Kidney tubule cell (primary cell): ENCODE measurements at regions not wholly inside any gene's neighbourhood (a gene's known extent, or its start where the extent isn't known, plus 50 kb on each side); places are given as distances from the start of the nearest gene placed in this dataset.
"Not testable (repeated sequence)": the region's sequence is repeated elsewhere in the genome, so short reads cannot be mapped to it uniquely, and the experiment has no call there.

ENCODE experiments used
- DNase-seq: peaks from one replicate; pipeline ENCODE4 v3.0.0-alpha.2; 2018; ENCODE audit warnings: low spot score

DNA sequence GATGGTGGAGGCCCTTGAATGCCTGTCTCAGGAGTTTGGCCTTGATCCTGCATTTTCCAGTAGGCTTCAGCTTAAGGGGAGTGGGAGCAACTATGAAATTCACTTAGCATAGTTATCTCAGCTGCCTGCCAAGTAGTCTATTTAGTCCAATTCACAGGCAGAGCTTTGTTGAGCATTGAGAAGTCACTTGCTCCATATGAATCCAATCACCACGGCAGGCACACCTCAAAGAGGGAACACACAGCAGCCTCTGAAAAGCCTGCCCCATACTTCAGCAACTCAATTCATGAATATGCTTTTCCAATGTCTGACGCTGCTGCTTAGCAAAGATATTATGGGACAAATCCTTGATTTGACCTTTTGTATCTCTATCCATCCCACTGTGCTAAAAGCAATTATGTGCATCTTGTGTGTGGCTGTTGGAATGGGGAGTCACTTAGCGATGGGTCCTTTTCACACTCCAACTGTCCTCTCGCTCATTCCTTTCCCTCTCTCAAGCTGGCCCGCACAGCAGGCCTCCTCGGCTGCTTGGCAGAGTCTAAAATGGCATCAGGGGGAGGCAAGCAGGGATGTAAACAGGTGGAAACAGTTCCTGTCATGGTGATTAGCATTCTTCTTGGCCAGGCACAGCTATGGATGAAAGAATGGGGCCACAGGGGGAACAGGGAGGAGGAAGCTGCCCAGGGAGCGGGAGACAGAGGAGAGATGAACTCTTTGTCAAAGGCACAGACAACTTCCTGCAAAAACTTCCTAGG, 56.0 kb upstream of the LRPPRC start:
- DNase-seq = no peak

DNA sequence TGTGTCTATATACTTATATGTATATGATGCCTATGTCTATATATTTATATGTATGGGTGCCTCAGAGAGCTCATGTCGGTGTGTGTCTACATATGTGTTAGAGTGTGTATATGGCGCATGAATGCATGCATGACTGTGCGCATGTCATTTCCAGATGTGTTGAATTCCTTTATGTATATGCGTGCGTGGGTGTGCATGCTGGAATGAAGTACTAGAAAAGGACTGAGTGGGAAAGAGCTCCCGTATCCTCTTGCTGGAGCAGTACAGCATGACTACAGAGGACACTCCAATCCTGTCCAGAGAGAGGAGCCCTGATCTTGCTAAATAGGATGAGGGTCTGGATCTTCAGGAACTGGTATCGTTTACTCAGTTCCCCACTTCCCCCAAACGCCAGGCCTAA, 56.8 kb upstream of the LRPPRC start:
- DNase-seq = no peak

DNA sequence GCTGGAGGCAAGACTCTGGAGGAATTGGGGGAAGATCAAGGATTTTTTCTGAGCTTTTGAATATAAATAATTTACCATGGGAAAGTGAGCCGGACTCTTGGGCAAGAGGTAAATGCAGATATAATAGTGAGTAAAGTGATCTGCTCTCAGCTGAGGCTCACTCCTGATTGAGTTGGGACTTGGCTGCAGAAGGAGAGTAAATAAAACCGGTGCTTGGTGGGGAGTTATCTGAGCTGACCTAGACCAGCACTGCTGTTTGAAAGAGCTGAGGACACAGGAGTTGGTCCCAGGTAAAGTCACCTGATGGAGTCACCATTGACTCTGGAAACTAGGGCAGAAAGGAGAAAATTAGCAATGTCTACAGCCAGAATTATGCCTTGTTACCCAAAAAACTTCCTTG, 57.3 kb upstream of the LRPPRC start:
- no peak for DNase-seq

GRCh38 chr2:44053456-44053855, 57.7 kb upstream of the LRPPRC start:
- no peak for DNase-seq

GRCh38 chr2:44055229-44055628, 59.4 kb upstream of the LRPPRC start:
- DNase-seq = no peak

GRCh38 chr2:44055664-44056063, 59.9 kb upstream of the LRPPRC start:
- DNase-seq = no peak

DNA sequence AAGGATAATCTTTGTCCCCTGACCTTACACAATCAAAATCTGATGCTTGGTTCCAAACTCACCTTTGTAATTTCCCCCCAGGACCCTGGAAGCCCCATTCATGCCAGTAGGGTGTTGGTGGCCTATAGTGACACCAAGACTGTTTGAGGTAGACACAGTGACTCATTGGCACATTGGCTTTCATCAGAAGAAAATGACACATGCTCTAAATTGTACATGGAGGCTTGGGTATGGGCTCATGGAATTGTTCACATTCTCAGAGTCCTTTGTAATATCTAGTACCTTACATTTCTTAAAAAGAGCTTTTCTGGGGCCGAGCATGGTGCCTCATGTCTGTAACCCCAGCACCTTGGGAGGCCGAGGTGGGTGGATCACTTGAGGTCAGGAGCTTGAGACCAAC, 61.2 kb upstream of the LRPPRC start:
- DNase-seq = no peak

GRCh38 chr2:44060286-44060685, 64.5 kb upstream of the LRPPRC start:
- DNase-seq = not testable (repeated sequence)

DNA sequence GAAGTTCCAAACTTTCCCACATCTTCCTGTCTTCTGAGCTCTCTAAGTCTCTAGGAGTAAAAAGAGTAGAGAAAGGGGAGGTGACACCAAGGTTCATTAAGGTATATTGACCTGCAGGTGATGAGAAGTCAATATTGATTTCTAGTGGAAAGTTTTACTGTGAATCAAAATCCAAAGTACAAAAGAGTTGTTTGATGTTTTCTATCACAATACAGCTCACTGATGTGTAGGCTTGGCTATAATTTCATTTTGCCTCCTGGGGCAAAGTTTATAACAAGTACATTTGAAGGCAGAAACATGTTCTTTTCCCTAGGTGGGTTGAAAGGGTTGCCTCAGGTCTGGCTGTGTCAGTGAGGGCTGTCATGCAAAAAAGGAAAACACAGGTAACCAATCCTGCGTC, 65.2 kb upstream of the LRPPRC start:
- no peak for DNase-seq

DNA sequence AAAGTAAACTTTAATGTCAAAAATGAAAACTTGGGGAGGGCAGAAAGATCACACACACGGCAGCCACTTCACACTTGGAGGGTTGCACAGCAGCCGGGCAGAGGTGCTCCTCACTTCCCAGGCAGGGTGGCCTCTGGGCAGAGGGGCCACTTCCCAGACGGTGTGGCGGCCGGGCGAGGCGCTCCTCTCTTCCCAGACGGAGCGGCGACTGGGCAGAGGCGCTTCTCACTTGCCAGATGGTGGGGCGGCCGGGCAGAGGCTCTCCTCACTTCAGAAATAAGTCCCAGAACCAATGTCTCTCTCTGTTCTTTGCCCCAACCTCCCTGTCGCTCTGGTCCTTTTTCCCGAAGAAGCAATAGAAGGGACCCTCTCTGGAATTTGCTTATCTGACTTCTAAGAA, 65.7 kb upstream of the LRPPRC start:
- no peak for DNase-seq

- no peak for DNase-seq
Observed at GRCh38 chr2:44061876-44062275, 66.1 kb upstream of the LRPPRC start.

- no peak for DNase-seq
Observed at GRCh38 chr2:44063033-44063432, 67.2 kb upstream of the LRPPRC start.

GRCh38 chr2:44064281-44064680, 68.5 kb upstream of the LRPPRC start:
- DNase-seq = not testable (repeated sequence)

- DNase-seq = not testable (repeated sequence)
Observed at GRCh38 chr2:44067012-44067790, 71.4 kb upstream of the LRPPRC start.

- not testable (repeated sequence) for DNase-seq
Observed at GRCh38 chr2:44067791-44068181, 72.0 kb upstream of the LRPPRC start.

GRCh38 chr2:44071454-44072046, 75.8 kb upstream of the LRPPRC start:
- no peak for DNase-seq

DNA sequence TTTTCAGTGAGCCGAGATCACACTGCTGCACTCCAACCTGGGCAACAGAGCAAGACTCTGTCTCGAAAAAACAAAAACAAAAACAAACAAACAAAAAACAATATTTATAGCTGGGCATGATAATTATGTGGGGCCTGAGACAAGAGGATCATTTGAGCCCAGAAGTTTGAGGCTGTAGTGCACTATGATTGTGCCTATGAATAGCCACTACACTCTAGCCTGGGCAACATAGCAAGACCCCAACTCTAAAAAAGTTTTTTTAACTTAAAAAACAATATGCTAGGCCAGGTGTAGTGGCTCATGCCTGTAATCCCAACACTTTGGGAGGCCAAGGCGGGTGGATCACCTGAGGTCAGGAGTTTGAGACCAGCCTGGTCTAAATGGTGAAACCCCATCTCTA, 77.9 kb upstream of the LRPPRC start:
- not testable (repeated sequence) for DNase-seq

DNA sequence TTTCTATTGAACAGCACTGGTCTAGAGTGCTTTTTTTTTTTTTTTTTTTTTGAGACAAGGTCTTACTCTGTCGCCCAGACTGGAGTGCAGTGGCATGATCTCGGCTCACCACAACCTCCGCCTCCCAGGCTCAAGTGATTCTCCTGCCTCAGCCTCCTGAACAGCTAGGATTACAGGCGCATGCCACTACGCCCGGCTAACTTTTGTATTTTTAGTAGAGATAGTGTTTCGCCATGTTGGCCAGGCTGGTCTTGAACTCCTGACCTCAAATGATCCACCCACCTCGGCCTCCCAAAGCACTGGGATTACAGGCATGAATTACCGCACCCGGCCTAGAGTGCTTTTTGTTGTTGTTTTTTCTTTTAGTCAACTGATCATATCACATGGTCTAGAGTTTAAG, 79.0 kb upstream of the LRPPRC start:
- not testable (repeated sequence) for DNase-seq

DNA sequence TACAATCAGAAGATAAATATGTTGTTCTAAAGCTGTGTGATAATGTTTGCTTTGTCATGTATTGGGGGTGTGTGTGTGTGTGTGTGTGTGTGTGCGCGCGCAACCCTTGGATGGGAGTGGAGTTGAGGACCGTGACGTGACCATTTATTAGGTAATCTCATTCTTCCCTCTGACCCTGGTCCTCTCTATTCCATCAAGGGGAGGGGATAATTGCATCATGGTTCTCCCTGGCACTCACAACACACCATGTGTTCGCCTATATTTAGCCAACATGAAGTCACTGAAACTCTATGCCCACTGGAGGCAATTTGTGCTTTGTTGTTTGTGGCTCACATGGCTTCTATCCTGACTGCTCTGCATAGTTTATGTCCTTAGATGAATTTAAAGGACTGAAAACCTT, 79.8 kb upstream of the LRPPRC start:
- no peak for DNase-seq

DNA sequence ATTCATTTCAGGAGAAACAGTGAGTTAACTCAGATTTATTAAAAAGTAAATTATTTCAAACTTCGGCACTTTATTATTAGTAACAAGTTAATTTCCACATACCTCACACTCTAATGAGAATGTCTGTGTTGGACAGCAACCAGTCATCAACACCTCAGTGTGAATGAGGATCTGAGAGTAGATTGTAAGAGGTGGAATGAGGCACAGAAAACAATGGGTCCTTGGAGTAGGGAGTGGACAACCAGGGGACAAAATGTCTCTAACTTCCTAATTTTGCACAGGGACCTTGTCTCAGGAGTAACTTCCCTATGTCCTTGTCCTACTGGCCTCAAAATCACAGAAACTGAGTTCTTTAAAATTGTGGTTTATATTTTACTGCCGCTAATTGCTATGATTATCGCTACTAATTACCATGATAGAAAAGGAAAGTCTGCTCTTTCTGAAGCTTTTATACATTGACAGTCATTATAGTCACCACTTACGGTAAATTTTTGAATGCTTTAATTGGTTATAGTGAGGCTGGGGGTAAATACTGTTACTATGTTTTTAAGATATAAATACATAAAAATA, 82.2 kb upstream of the LRPPRC start:
- DNase-seq = no peak

- no peak for DNase-seq
Observed at GRCh38 chr2:44079686-44080085, 83.9 kb upstream of the LRPPRC start.

- no peak for DNase-seq
Observed at GRCh38 chr2:44083054-44083453, 85.6 kb upstream of the PPM1B start.

DNA sequence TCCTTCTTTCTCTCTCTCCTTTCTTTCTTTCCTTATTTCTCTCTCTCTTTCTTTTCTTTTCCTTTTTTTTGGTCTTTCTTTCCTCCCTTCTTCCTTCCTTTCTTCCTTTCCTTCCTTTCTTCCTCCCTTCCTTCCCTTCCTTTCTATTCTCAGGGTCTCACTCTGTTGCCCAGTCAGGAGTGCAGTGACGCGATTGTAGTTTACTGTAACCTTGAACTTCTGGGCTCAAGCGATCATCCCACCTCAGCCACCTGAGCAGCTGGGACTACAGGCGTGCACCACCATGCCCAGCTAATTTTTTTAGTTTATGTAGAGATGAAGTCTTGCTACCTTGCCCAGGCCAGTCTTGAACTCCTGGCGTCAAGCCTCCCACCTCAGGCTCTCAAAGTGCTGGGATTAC, 83.8 kb upstream of the PPM1B start:
- DNase-seq = no peak
